GM18907 (cell line): ENCODE measurements at regions not wholly inside any gene's neighbourhood (a gene's known extent, or its start where the extent isn't known, plus 50 kb on each side); places are given as distances from the start of the nearest gene placed in this dataset.
"Not testable (repeated sequence)": the region's sequence is repeated elsewhere in the genome, so short reads cannot be mapped to it uniquely, and the experiment has no call there.

ENCODE experiments used
- ATAC-seq: cut with Tn5 transposase; IDR thresholded peaks from one replicate; pipeline ENCODE4 v1.9.1; 2021; ENCODE audit warnings: mild to moderate bottlenecking, moderate library complexity; ENCODE audit not compliant: unreplicated experiment

- no peak for ATAC-seq
Measured at GRCh38 chr12:58408516-58408915, 467.1 kb downstream of the ATP23 start.

DNA sequence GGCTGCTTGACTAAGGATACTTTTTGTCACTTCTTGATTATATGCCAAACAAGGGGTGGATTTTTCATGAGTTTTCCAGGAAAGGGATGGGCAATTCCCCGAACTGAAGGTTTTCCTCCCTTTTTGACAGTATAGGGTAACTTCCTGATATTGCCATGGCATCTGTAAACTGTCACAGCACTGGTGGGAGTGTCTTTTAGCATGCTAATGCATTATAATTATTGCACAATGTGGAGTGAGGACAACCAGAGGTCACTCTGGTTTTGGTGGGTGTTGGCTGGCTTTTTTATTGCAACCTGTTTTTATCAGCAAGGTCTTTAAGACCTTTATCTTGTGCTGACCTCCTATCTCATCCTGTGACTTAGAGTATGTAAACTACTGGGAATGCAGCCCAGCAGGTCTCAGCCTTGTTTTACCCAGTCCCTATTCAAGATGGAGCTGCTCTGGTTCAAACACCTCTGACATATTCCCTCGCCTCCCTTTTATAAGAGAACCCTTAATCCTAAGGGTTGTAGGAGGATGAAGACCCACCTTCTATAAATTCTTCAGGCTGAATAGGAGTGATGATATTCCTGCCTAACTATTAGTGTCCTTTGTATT is 471.2 kb downstream of the ATP23 start:
- ATAC-seq: no peak

DNA sequence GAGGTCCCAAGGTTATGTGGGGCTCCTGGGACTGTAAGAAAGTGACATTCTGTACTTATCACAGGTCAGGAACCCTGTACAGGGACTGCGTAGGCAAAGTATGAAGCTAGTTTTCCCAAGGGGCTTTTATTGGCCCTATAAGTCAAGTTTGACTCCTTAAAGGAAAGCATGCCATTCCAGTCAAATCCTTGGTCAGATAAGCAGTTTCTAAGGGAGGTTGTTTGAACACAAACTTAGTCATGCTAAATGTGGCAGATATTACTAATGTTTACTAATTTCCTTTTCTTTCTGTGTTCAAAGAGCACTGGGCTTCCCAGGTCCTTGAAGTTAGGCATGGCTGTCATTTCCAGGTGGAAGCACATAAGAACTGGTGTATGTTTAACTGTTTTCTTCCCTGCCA is 472.4 kb downstream of the ATP23 start:
- ATAC-seq: no peak

DNA sequence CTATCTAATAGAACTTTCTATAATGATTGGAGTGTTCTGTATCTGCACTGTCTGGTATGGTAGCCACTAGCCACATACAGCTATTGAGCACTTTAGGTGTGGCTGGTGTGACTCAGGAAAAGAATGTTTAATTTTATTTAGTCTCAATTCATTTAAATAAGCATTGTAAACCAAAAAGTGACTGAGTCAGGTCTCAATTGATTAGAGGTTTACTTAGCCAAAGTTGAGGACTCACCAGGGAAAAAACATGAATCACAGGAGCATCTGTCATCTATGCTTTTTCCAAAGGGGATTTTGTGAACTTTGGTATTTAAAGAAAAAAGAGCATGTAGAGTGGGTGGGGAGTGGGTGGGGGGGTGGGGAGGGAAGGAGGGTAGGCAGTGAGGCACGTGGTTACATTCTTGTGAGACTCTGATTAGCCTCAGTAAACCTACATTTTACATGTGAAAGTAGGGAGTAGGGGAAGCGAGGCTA is 473.1 kb downstream of the ATP23 start:
- ATAC-seq: no peak

GRCh38 chr12:58415716-58416115 is 474.3 kb downstream of the ATP23 start:
- ATAC-seq: no peak

DNA sequence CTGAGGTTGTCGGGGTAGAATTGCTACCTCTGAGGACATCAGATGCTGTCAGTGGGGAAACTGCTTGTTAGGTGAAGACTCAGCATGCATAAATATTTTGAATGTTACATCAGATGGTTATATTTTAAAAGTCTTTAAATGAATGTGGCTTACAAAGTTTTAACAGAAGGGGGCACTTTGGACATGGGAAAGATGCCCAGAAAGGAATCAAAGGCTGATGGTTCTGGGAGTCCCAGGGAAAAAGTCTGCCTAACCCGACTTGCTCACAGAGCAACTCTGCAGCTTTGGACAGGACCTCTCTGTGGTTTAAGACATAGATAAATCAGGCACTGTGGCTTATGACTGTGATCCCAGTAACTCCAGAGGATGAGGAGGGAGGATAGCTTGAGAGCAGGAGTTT is 474.9 kb downstream of the ATP23 start:
- no peak for ATAC-seq

DNA sequence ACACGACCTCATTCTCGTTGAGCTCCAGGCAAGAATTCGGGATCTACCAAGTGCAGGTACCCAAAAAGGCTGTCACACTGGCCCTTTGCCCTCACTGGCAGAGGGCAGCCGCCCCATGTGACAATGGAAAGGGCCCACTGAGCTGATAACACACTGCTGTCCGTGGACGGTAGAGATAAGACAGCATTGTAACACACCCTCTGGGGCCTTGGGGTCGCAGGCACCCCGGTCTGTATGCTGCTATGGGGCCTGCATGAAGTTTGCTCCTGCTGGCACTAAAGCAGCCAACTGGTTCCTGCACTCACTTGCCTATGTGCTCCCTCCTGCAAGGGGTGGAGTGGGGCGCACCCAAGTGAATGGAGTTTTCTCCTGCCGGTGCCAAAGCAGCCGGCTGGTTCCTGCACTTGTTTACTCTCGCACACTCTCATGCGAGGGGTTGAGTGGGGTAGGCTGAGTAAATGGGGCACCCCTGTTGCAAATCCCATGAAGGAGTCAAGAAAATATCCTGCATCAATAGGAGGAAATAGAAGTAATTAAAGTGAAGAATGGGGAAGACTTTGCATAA is 477.9 kb downstream of the ATP23 start:
- no peak for ATAC-seq

- no peak for ATAC-seq
Measured at GRCh38 chr12:58419905-58420304, 478.5 kb downstream of the ATP23 start.

- ATAC-seq: no peak
Measured at GRCh38 chr12:58420503-58420902, 479.1 kb downstream of the ATP23 start.

DNA sequence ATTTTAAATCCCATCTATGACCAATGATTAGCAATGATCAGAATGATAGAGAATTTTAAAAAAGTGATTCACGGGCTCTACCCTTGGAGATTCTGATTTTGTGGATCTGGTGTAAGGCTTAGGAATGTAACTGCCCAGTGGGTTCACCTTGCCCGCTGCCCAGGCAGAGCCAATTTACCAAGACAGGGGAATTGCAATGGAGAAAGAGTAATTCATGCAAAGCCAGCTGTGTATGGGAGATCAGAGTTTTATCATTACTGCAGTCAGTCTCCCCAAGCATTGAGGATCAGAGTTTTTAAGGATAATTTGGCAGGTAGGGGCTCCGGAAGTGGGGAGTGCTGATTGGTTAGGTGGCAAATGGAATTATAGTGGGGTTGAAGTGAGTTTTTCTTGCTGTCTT is 480.6 kb downstream of the ATP23 start:
- no peak for ATAC-seq

DNA sequence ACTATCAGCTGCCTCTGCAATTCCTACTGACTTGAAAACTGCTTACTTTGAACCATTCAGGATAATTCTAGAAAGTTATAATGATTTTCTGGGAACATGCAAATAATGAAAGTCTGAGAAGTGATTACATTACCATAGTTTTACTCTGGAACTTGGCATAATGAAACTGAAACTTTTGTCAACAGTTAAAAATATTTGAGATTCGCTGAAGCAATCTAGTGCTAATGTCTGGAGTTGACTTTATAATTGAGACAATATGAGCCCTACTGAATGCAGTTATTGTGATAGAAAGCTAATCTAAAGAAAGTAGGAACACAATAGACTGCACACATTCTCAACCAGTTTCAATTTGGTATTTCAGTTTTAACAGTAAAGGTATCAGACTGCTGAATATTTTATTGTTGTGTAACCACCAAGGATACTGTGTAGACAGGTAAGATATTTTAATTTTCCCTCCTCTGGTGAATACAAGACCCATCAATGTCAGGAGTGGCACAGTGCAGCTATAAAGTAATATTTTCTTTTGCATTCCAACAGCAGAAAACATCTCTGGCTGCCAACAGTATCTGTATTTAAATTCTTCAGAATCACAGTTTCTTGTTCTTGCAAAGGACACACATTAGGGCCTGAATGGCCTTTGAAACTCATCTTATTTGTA is 483.5 kb downstream of the ATP23 start:
- peak; percentile 23 for ATAC-seq

DNA sequence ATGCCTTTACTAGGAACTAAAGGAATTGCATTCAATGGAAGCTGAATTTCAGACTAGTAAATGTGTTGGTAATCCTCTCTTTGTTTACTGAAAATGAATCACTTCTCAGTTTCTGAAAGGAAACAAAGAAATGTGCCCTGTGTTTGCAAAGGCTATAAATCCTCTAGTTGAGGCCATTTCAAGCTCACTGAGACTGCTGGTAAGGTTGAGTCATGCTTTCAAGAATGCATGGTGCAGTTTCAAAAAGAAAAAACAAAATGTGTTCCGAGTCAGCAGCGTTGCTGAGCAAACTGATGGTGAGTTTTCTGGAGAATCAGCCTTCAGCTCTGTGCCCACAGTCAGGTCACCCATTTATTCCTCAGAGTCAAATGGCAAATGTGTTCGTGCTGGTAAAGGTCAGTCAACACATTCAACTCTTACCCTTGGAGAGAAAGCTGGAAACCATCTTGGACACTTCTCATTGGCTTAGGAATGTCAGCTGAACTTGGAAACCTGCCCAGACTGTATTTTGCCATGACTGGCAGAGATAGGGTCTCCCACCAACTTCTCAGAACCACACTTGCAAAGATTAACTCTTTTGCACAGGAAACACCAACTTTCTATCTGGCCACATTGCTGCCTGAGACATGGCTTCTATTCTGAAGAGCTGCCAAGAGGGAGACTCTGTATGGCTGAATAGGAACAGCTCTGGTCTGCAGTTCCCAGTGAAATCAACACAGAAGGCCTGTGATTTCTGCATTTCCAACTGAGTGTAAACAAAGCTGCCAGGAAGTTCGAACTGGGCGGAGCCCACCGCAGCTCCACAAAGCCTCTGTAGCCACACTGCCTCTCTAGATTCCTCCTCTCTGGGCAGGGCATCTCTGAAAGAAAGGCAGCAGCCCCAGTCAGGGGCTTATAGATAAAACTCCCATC is 484.4 kb downstream of the ATP23 start:
- ATAC-seq: peak; percentile 90

GRCh38 chr12:58426437-58426836 is 485.1 kb downstream of the ATP23 start:
- not testable (repeated sequence) for ATAC-seq

- no peak for ATAC-seq
Measured at GRCh38 chr12:58433959-58434358, 486.3 kb downstream of the LRIG3 start.

DNA sequence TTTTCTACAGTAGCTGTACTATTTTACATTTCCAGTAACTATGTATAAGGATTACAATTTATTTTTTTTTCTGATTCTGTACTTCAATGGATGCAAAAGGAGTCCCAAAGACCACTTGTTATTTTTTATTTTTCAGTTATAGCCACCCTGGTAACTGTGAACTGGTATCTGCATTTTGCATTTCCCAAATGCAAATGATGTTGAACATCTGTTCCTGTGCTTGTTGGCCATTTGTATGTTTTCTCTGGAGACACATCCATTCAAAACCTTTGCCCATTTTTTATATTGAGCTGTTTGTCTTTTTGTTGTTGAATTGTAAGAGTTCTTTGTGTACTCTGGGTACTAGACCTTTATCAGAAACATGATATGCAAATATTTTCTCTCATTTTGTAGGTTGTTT is 485.6 kb downstream of the LRIG3 start:
- ATAC-seq: no peak

DNA sequence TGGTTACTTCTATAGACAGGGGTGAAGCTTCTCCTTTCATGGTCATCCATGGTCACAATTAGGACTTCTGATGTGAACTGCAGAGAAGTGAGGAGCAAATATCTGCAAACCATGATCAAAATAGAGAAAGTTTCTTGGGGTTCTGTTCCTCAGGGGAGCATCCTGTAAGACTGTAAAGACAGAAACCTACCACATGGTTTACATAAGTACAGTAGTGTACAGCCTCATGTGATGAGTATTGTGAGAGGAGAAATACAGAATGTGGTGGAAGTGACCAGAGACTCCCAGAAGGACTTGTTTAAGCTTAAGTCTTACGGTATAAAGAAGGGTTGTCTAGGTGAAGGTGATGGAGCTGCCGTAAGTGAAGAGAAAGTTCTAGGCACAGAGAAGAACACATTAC is 484.7 kb downstream of the LRIG3 start:
- ATAC-seq: peak; percentile 81

- no peak for ATAC-seq
Measured at GRCh38 chr12:58441483-58441882, 478.8 kb downstream of the LRIG3 start.

- ATAC-seq: peak; percentile 84
Measured at GRCh38 chr12:58443273-58443980, 476.9 kb downstream of the LRIG3 start.

- no peak for ATAC-seq
Measured at GRCh38 chr12:58443981-58444371, 476.3 kb downstream of the LRIG3 start.

GRCh38 chr12:58450868-58451482 is 469.3 kb downstream of the LRIG3 start:
- ATAC-seq: no peak
